Hematopoietic multipotent progenitor cell (in vitro differentiated cells): ENCODE measurements at regions not wholly inside any gene's neighbourhood (a gene's known extent, or its start where the extent isn't known, plus 50 kb on each side); places are given as distances from the start of the nearest gene placed in this dataset.
A peak's percentile ranks its signal among the peaks of the same experiment; 100 is the strongest.

Source experiments
- DNase-seq, 3 donors: peaks; one replicate each; pipeline ENCODE4 v3.0.0-alpha.2; 2011 to 2015; ENCODE audit warnings: low read depth in 2 of 3, low spot score in 2 of 3

DNA sequence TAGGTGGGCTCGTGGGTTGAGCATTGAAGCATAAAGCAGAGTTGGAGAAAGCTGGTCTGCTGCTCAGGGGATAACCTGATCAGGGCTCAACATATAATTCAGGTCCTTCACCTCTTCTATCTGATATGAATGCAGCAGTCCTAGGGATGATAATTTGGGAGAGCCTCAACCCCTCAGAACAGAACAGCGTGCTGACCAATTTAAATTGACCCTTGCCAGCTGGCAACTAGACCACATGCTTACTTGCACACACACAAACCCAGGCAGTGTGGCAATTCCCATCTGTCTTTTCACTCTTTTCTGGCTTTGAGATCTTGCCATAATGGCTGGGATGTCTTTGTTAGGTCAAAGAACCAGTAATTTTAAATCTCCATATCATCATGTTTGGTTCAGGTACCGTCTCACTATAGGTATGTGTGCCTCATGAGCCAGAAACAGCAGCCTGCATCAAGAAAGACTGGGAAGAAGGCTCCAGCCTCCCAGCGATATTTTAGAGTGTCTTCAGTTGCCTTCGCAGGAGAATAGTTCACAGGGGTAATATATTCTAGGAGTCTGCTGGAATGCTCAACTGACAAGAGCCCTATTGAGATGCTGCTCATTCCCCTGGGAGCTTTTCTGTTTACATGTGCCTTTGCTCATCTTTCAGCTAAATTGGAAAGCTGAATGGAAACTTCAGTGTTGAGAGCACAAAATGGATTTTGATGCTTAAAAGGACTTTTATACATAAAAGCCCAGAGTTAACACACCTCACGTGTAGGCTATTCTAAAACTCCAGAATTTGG, 497.6 kb downstream of the RASEF start:
- DNase-seq: no peak

DNA sequence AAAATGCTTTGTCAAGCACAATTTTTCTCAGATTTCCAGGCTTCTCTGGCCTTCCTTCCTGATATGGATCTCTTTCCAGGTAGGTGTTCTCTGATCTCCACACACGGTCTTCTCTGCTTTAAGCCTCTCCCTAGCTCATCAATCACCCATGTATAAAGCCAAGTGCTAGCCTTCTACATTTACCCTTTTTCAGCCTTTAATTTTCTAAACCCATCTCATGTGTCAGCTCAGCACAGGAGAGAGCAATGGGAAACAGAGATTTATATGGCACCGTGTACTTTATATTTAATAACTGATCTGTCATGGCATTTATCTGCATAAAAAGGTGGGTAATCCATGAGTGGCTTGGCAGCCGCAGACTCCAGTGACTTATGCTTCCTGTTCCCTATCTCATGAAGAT, 495.0 kb downstream of the RASEF start:
- no peak for DNase-seq

DNA sequence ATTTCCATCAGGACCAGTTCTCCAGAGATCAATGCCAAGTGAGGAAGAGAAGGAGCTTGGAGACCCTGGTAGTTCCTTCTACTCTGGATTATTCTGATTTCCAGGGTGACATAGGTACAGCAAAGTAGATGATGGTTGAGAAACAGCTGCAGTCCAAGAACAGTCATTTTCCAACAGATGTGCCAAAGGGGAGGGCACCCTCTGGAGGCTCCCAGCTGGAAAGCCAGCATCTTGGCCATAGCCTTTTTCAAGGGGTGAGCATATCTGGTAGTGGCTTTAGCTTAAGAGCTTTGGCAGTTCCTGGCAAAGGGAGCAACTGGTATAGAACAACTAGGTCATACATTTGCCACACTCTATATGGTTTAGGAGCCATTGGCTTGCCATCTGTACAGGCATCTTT, 492.7 kb downstream of the RASEF start:
- no peak for DNase-seq

DNA sequence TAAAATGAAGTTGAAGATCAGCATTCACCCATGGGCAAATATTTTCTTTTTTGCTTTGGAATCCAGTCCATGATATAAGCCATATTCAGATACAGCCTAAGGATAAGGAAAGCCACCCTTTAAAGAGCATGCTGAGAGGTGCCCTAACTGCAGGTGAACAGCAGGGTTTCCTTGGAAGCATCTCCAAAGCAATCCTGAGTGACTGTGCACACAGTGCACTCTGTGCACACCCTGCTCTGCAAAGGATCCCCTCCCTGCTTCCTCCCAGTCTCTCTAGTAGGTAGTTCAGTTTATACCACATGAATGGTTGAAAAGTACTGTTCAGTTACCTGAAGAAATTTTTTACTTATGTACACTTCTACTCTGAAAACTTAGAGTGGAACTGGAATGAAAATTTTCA, 491.4 kb downstream of the RASEF start:
- DNase-seq: no peak

DNA sequence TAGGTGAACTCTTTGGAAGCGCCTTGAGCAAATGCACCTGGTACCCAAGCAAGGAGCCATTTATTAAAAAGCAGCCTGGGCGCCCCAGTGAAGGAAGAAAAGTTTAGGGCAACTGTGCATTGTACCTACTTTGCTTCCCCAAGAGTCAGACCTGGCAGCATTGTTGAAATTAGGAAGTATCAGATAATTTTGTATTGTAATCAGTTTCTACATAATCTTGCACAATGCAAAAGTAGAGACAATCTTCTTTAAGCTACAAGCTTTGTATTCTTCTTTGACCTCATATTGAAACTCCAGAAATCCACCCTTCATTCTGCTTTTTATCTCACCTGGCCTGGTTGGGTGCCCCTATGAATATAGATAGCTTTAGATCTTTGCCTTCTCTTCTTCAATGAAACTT, 490.8 kb downstream of the RASEF start:
- no peak for DNase-seq

DNA sequence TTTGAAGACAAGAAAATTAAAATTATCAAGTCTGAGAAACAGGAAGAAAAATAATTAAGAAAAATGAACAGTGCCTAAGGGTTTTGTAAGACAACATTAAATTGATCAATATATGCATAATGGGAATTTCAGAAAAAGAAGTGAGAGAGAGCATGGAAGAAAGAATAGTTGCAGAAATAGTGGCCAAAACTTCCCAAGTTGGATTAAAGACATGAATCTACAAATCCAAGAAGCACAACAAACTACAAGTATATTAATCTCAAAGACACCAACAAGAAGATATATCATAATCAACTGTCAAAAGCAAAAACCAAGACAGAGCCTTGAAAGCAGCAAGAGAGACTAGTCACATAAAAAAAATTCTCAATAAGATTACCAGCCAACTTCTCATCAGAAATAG, 488.0 kb downstream of the RASEF start:
- DNase-seq: no peak

DNA sequence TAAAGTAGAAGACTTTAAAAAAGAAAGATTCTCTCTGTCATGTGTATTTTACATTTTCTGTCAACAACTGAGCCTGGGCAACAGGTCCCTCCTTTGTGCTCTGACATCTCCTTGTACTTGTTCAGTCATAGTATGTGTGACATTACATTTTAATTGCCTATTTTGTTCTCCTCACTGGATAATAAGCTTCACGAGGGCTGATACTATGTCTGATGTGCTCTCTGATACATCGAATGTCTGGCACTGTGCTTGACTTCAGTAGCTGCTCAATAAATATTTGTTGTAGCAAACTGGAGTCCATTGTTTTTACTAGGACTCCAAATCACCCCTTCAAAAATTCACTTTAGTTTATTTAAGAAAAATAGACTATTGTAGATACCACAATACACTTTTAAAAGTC, 482.0 kb downstream of the RASEF start:
- DNase-seq: no peak

DNA sequence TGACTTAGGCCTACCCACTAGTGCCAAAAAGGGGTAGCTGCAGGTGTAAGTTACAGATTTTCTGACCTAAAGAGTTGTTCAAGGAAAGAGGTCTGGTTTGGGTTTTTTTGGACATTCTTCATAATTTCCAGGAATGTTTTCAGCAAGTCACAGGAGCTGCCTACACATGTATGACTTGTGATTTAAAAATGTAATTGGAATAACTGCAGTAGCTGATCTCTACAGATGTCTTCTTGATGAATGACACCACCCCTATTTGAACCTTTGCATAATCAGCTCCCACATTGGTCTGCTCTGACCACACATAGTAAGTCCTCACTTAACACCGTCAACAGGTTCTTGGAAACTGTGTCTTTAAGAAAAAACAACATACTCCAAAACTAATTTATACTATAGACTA, 481.4 kb downstream of the RASEF start:
- no peak for DNase-seq

DNA sequence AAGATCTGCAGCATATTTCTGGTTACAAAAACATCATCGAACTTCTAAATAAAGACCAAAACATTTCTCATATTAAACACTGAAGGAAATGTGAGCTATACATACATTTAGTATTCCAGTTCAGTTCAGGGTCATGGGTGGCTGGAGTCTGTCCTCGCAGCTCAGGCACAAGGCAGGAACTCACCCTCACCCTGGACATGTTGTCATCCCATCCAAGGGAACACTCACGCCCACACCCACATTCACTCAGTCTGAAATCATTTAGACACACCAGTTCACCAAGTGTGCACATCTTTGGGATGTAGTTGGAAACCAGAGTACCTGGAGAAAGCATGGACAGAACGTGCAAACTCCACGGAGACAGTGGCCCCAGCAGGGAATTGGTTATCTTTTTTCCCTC, 481.0 kb downstream of the RASEF start:
- no peak for DNase-seq

DNA sequence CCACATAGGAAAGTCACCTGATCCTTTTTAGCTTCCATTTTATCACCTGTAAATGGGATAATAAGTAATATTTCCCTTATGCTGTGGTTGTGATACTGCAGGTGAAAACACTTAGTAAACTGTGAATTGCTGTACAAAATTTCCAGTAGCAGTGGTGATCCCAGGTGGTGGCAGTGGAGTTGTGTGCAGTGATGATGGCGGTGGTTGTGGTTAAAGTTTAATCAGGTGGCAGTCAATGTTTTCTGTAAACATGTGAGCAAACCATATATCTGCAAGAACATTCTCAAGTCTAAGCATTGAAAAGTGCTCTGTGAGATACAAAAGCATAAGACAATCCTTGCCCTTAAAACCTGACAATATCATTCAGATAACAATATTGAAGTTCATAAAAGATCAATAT, 480.2 kb downstream of the RASEF start:
- DNase-seq: no peak

DNA sequence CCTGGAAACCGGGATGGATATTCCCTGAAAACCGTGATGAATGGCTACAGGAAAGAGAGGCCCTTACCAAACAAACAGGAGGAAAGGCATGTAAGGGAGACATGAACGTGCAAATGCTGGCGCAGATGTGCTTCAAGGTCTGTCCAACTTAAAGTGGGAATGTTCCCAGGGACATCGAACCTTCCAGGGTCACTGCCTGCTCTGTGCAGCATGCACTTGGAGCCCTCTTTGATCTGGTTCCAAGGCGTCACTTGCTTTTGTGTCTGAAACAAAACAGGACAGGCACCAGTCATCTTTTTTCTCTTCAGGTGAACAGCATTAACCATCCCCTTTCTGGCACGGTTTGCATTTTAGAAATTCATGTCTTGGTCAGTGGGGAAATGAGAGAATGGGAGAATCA, 479.4 kb downstream of the RASEF start:
- DNase-seq: no peak

DNA sequence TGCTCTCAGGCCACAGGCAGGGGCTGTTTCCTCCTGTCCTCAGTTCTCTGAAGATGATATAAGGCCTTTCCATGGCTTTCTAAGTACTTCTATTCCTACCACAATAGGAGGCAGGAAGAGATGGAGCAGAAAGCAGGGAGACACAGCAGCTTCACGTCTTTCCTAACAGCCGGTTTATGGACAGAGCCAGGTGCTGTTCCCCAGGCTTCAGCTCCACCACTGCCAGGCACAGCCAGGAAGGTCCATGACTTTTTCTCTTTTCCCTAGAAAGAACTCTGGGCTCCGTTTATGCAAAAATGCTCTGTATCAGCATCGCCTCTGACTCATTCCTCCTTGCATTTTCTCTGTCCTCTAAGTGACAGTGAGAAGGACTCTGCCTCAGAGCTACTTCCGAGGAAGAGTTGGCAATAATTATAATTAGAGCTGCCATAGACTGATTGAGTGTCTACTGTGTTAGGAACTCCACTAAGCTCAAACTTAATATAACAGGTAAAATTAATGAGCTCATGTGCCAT, 478.5 kb downstream of the RASEF start:
- DNase-seq: no peak

DNA sequence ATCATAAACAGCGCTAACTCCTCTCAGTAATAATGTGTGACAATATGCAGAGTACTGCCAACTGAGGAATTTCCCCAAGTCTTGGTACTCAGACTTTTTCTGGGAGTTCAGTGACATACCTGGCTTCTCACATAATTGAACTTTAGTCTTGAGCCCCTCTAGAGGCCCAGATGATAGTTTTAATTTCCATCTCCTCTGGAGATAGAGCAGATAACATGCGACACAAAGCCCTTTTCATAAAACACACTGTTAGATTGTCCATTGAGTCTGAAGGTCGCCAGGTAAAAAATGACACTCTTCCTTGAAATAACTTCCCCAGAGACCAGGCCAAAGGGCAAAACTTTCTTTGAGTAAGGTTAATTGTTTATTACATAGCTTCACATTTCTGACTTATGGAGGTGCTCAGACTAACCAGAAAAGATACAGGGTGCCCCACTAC, 476.0 kb downstream of the RASEF start:
- DNase-seq: no peak

DNA sequence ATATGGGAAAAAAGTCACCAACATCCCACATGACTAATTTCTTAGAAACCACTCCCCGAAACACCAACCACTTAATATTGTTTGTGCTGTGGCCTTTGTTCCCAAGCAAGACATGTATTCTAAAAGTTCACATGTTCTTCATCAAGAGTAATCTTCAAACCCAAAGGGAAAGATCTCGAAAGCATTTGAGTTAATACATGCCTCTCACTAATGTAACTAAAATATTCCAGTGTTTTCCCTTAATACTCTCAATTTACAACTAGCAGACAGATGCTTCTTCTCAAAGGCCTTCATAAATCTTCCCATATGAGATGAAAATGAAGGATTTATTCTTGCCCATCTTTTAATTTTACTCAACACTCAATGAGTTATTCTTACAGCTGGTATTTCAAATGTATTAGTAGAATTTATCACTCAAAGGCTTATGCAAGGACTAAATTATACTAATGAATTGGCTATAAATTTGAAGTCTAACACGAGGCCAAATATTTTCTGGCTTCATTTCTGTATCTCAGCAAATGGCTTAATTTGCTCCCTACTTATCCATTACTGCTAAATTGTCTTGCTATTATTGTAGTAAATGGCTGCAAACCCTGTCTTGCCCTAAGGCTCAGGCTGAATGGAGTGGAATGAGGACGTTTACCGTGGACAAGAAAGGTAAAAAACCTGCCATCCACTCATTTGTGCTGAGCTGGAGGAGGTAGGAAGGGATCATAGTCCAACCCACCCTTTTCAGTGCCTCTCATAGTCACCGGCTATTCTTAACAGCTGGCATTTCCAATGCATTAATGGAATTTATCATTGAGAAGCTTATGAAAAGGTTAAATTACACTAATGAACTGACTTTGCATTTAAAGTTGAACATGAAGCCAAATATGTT, 474.4 kb downstream of the RASEF start:
- no peak for DNase-seq

DNA sequence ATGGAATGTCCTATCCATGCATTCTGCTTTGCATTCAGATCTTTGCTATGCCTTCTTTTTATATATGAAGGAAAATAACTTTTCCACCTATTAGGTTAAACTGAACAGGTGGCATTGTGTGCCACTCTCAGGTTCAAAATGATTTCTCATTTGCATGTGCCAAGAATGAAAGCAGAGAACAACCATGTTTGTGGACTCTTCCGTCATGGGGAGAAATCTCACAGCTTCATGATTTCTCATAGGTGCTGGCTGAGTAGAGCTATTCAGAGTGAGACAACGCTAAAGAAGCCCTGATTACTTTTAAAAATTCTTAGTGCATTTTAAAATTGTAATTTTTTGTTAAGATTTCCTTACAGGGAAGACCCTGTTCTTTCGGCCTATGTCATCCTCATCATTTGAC, 472.1 kb downstream of the RASEF start:
- DNase-seq: no peak

DNA sequence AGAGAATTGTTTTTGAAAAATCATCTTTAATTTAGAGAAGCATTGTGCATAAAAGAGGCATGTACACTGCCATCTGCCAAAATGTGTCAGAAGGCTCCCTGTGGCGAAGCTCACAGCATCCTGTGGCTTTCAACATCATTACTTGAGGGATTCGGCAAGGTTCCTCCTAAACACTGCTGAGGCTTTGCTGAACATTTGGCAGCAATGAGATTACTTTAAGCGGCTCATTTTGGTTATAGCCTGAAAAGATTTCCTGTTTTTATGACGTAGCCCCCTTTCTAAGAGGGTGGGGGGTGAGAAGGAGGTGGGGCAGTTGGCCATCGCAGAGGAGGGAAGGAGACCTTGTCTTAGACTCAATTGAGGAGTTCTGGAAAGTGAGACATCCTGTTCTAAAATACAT, 469.4 kb downstream of the RASEF start:
- DNase-seq: peak in 2 of 3 donors; percentile 48 to 73

DNA sequence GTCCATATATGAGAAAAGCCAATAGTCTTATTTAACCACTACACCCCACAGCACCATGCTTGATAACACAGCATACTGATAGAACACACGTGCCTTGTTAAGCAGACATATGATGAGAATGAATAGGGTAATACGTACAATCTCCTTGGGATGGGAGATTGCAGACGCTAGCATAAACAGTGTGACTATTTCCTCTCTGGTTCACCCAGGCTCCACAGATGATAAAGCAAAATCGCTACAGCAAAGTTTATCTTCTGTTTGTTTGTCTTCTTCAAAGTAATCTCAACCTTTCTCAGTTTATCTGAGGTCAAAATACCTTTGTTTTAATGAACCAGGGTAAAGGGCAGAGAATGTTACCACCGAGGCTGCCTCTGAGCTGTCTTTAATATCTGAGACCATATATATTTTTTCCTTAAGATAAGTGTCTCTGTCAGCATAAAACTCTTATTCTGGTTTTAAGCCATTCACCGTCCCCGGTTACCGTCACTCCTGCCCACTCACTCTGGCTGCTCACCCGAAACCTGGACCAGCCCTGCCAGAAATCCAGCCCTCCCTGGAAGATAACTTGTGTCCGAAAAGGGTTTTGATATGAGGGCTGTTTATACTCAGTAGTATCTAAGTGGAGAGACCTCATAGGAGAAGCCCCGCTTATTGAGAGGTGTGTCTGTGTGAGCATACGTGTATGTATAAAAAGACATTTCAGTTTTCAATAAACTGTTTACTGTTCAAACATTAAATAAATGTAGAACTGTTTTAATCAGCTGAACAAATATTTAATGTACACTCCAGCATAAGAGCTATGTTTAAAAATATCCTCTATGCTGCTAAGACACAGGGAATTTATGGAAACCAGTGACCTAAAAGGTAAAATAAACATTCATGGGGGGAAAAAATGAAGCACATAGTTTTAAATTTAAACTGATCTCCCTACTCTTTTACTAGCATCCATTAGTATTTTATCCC, 465.4 kb downstream of the RASEF start:
- no peak for DNase-seq

DNA sequence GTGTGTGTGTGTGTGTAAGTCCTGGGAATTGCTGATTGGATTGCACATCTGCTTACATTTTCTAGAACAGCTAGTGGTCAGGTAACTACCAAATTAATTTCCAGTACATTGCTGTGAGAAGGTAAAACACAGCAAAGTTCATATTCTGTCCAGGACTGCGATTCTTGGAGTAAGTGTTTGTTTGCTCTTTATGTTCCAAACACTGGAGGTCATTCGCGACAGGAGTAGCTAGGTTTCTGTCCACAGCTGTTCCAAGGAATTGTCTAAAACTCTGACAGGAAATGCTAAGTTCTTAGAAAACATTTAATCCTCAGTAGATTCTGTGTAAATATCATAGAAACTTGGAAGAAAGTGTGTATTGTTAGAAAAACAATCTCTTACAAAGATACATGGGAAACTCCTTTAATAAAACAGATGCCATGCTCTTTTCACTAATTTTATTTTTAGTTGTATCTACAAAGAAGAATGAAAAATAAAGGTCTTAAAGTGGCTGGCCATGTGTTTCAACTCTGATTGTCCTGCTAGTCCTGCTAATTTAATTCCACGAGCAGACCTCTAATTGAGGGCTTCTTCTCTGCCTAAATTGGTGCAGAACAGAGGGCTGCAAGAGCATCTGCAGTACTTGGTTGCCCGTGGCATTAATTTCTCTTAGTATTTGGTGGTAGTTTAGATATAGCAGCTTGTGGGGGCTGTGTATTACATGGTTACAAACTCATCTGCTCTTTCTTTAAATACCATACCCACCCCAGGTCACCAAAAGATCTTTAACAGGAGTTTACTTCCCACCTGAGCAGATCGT, 464.5 kb downstream of the RASEF start:
- no peak for DNase-seq

DNA sequence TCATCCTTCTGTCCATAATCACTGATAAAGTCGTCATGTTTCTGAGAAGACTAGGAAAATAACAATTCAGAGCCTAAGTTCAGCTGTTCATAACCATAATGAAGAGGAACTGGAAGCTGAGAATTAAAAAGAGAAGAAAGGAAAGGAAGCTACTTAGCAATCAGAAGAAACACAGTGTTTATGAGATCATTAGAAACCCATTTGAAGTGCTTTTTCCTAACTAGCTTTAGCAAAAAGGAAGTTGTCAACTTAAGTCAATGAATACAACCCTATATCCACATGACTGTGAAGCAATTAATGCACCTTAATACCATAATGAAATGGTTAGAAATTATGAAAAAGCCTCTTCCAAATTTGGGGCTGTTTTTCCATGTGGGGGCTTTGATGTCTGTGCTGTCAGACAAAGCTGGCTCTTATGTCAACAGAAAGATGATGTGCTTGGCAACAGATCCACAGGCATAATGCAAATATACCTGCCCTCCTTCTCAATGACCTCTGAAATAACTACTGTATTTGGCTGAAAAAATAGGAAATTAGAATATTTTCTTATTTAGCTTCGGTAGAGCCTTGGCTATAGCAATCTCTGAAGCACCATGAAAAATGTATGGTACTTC, 463.5 kb downstream of the RASEF start:
- no peak for DNase-seq
